Activated naive CD8-positive, alpha-beta T cell treated with anti-CD3 and anti-CD28 coated beads, Interleukin-2, amount 10 ng/mL, durations not matched to agents 7 days and 5 days (primary cell): ENCODE measurements at regions not wholly inside any gene's neighbourhood (a gene's known extent, or its start where the extent isn't known, plus 50 kb on each side); places are given as distances from the start of the nearest gene placed in this dataset.

ENCODE experiments used
- ATAC-seq: fragments of 150-1000 bp; cut with Tn5 transposase; one replicate; pipeline ENCODE4 v1.10.0; 2021; ENCODE audit warnings: low read depth, moderate library complexity
- POLR2A ChIA-PET: fragments of 350-600 bp; sonication (Branson Sonifier 250); formaldehyde crosslinking; loops from one replicate; lab custom pipeline; 2021; ENCODE audit warnings: antibody characterized with exemption; lab: Charles Lee
- DNase-seq: peaks from one replicate; pipeline ENCODE4 v3.0.0; 2021
- H3K27ac Mint-ChIP-seq: one replicate; pipeline ENCODE4 v1.8.0; 2022; ENCODE audit warnings: mild to moderate bottlenecking, mixed read lengths
- H3K27me3 Mint-ChIP-seq: one replicate; pipeline ENCODE4 v1.8.0; 2022; ENCODE audit warnings: mild to moderate bottlenecking, moderate library complexity, mixed read lengths
- H3K36me3 Mint-ChIP-seq: one replicate; pipeline ENCODE4 v1.8.0; 2021; ENCODE audit warnings: mild to moderate bottlenecking, mixed read lengths
- H3K4me1 Mint-ChIP-seq: one replicate; pipeline ENCODE4 v1.8.0; 2021; ENCODE audit warnings: mixed read lengths
- H3K4me3 Mint-ChIP-seq: one replicate; pipeline ENCODE4 v1.8.0; 2022; ENCODE audit warnings: mild to moderate bottlenecking, moderate library complexity, mixed read lengths
- H3K9me3 Mint-ChIP-seq: one replicate; pipeline ENCODE4 v1.8.0; 2021; ENCODE audit warnings: mixed read lengths

- POLR2A ChIA-PET: no interaction called here
Observed at GRCh38 chr15:39176030-39176429, 404.8 kb upstream of the THBS1 start.

GRCh38 chr15:39177561-39177960, 403.3 kb upstream of the THBS1 start:
- Mint-ChIP-seq H3K9me3 (no peaks in the 10 kb centered on the region), H3K4me1 (no peaks in the 10 kb centered on the region), H3K36me3 (no peaks in the 10 kb centered on the region), H3K4me3 (no peak overlapping the region), H3K27ac (no peak overlapping the region), H3K27me3 (peaks cover 19% of the 10 kb centered on the region)
- DNase-seq (no peak), ATAC-seq (no peak)
- POLR2A ChIA-PET: no interaction called here

More at GRCh38 chr15:39176030-39176429, 404.8 kb upstream of the THBS1 start:
- DNase-seq: no peak
- H3K4me3 Mint-ChIP-seq: no peak overlapping the region
- H3K9me3 Mint-ChIP-seq: no peaks in the 10 kb centered on the region
- no peaks in the 10 kb centered on the region for H3K4me1 Mint-ChIP-seq
- ATAC-seq: no peak
- H3K36me3 Mint-ChIP-seq: no peaks in the 10 kb centered on the region
- H3K27me3 Mint-ChIP-seq: peaks cover 15% of the 10 kb centered on the region
- no peak overlapping the region for H3K27ac Mint-ChIP-seq

GRCh38 chr15:39180030-39180429, 400.8 kb upstream of the THBS1 start:
- DNase-seq: no peak
- POLR2A ChIA-PET: no interaction called here
- H3K27me3 Mint-ChIP-seq: peaks cover 19% of the 10 kb centered on the region
- ATAC-seq: no peak
- no peak overlapping the region for H3K27ac Mint-ChIP-seq
- no peaks in the 10 kb centered on the region for H3K36me3 Mint-ChIP-seq
- no peak overlapping the region for H3K4me3 Mint-ChIP-seq
- H3K4me1 Mint-ChIP-seq: no peaks in the 10 kb centered on the region
- no peaks in the 10 kb centered on the region for H3K9me3 Mint-ChIP-seq

DNA sequence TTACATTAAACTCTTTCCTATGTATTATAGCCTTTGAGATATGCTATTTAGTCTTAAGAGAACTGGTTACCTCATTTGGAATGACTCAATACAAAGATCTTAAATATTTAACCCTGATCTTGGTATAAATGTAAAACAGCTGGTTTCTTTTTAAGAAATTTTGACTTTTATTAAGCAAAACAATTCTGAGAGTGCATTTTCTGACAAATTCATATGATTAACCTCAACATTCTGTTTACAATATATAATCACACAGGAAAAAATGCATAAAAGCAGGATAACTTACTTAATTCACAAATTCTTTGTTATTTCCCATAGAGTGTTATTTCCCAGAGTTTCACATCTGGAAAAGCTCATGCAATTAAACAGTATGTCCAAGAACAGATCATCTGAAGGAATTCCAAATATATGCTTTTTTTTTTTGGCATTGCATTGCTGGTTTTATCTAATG, 400.4 kb upstream of the THBS1 start:
- DNase-seq: no peak
- ATAC-seq: no peak
- no peak overlapping the region for H3K27ac Mint-ChIP-seq
- peaks cover 19% of the 10 kb centered on the region for H3K27me3 Mint-ChIP-seq
- H3K4me1 Mint-ChIP-seq: no peaks in the 10 kb centered on the region
- no peaks in the 10 kb centered on the region for H3K9me3 Mint-ChIP-seq
- H3K36me3 Mint-ChIP-seq: no peaks in the 10 kb centered on the region
- POLR2A ChIA-PET: no interaction called here
- no peak overlapping the region for H3K4me3 Mint-ChIP-seq

- H3K9me3 Mint-ChIP-seq: no peaks in the 10 kb centered on the region
- H3K27ac Mint-ChIP-seq: no peak overlapping the region
- DNase-seq: no peak
- peaks cover 19% of the 10 kb centered on the region for H3K27me3 Mint-ChIP-seq
- ATAC-seq: no peak
- POLR2A ChIA-PET: no interaction called here
- no peaks in the 10 kb centered on the region for H3K36me3 Mint-ChIP-seq
- H3K4me1 Mint-ChIP-seq: no peaks in the 10 kb centered on the region
- H3K4me3 Mint-ChIP-seq: no peak overlapping the region
Observed at GRCh38 chr15:39181056-39181747, 399.7 kb upstream of the THBS1 start.

GRCh38 chr15:39181940-39182339, 398.9 kb upstream of the THBS1 start:
- ATAC-seq: no peak
- no peak overlapping the region for H3K27ac Mint-ChIP-seq
- POLR2A ChIA-PET: no interaction called here

GRCh38 chr15:39183164-39183881, 397.6 kb upstream of the THBS1 start:
- Mint-ChIP-seq H3K4me1 (no peaks in the 10 kb centered on the region), H3K36me3 (no peaks in the 10 kb centered on the region), H3K27me3 (peaks cover 24% of the 10 kb centered on the region), H3K27ac (no peak overlapping the region), H3K9me3 (no peaks in the 10 kb centered on the region), H3K4me3 (no peak overlapping the region)
- DNase-seq: no peak
- no peak for ATAC-seq
- POLR2A ChIA-PET: no interaction called here

More at GRCh38 chr15:39181940-39182339, 398.9 kb upstream of the THBS1 start:
- Mint-ChIP-seq H3K9me3 (no peaks in the 10 kb centered on the region), H3K27me3 (peaks cover 23% of the 10 kb centered on the region), H3K4me3 (no peak overlapping the region), H3K36me3 (no peaks in the 10 kb centered on the region), H3K4me1 (no peaks in the 10 kb centered on the region)
- no peak for DNase-seq

- no peak overlapping the region for H3K27ac Mint-ChIP-seq
- H3K36me3 Mint-ChIP-seq: no peaks in the 10 kb centered on the region
- no peaks in the 10 kb centered on the region for H3K9me3 Mint-ChIP-seq
- POLR2A ChIA-PET: no interaction called here
- H3K4me3 Mint-ChIP-seq: no peak overlapping the region
- ATAC-seq (no peak), DNase-seq (no peak)
- peaks cover 19% of the 10 kb centered on the region for H3K27me3 Mint-ChIP-seq
- no peaks in the 10 kb centered on the region for H3K4me1 Mint-ChIP-seq
Observed at GRCh38 chr15:39184701-39185390, 396.0 kb upstream of the THBS1 start.

DNA sequence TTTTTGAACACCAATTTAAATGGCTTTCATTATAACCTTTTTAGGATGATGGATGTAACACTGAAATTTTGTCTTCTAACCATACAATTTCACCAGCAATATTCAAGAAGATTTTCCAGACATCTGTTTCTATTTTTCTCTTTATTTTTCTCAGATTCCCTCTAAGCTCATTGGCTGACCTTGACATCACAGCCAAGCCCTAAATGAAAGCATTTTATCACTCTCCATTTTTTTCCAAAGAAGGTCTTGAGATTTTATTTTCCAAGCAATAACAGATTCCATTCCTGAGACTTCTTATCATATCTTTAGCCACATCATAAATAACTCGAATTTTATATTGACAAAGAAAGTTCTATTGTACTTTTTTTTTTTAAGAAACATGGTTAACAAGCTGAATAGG, 392.6 kb upstream of the THBS1 start:
- peaks cover 12% of the 10 kb centered on the region for H3K27me3 Mint-ChIP-seq
- no peak overlapping the region for H3K4me3 Mint-ChIP-seq
- no peak for DNase-seq
- POLR2A ChIA-PET: no interaction called here
- no peak overlapping the region for H3K27ac Mint-ChIP-seq
- H3K4me1 Mint-ChIP-seq: no peaks in the 10 kb centered on the region
- no peaks in the 10 kb centered on the region for H3K9me3 Mint-ChIP-seq
- no peaks in the 10 kb centered on the region for H3K36me3 Mint-ChIP-seq
- ATAC-seq: no peak

DNA sequence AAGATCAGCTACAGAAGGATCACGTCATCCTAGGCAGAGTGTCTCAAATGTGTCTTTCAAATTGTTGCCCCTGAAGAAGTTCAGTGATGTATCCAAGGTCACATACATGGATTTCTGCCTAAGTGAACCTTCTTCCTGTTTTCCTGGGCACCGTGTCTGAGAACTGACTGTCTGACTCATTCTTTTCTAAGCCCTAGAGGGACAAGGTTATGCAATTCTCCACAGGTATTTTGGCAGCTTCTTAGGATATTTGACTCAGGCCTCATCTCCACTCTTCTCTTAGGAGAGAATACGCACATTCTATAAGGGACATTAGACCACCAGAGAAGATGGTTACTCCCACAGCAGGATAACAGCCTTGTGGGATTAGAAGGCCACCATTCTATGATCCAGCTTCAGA, 391.9 kb upstream of the THBS1 start:
- ATAC-seq: no peak
- Mint-ChIP-seq H3K27me3 (peaks cover 14% of the 10 kb centered on the region), H3K4me3 (no peak overlapping the region), H3K36me3 (no peaks in the 10 kb centered on the region), H3K9me3 (no peaks in the 10 kb centered on the region), H3K27ac (no peak overlapping the region), H3K4me1 (no peaks in the 10 kb centered on the region)
- no peak for DNase-seq
- POLR2A ChIA-PET: no interaction called here

- ATAC-seq (no peak), DNase-seq (no peak)
- no peaks in the 10 kb centered on the region for H3K4me1 Mint-ChIP-seq
- H3K4me3 Mint-ChIP-seq: no peak overlapping the region
- H3K36me3 Mint-ChIP-seq: no peaks in the 10 kb centered on the region
- H3K9me3 Mint-ChIP-seq: no peaks in the 10 kb centered on the region
- POLR2A ChIA-PET: no interaction called here
- H3K27ac Mint-ChIP-seq: no peak overlapping the region
- H3K27me3 Mint-ChIP-seq: peaks cover 10% of the 10 kb centered on the region
Observed at GRCh38 chr15:39191871-39192291, 389.0 kb upstream of the THBS1 start.

DNA sequence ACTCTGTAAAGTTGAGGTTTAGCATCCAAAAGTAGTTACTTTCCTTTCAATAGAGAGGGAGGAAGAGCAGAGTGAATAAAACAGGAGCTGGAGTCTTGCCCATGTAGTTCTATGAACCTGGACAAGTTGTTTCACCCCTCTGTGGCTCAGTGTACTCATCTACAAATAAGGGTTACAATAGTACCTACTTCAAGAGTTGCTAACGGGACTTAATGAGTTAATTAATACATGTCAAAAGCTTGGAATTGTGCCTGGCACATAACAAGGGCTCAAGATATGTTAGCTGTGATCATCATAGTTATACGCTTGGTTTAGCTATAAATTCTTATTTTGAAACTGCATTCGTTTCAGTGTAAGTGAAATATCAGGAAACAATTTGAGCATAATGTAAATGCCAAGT, 388.5 kb upstream of the THBS1 start:
- POLR2A ChIA-PET: no interaction called here
- no peaks in the 10 kb centered on the region for H3K36me3 Mint-ChIP-seq

DNA sequence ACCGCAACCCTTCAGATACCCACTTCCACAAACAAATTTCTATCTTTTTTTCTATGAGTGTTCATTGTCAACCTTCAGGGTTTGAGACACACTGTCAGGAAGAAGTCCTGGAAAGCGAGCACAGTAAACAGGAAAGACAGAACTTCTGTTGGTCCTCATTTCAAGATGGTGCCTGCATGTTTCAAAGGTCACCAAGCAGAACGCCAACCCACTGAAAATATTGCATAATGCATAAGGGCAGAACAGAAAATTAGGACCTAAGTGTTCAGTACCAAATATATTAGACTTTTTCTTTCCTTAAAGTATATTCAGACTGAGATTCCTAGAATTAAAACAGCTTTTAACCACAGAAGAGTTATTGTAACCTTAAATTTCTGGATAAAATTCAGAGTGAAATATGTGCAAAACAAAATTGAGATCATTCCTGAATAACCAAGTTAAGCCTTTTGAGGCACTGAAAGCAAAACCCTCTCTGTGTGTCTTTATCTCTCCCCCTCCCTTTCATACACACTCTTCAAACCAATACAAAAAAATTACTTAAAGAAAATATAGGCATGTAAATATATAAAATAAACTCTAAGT, 387.8 kb upstream of the THBS1 start:
- POLR2A ChIA-PET: no interaction called here
- no peaks in the 10 kb centered on the region for H3K9me3 Mint-ChIP-seq
- ATAC-seq: no peak
- no peaks in the 10 kb centered on the region for H3K36me3 Mint-ChIP-seq
- H3K4me1 Mint-ChIP-seq: no peaks in the 10 kb centered on the region
- peaks cover 7% of the 10 kb centered on the region for H3K27me3 Mint-ChIP-seq
- H3K27ac Mint-ChIP-seq: no peak overlapping the region
- H3K4me3 Mint-ChIP-seq: no peak overlapping the region
- no peak for DNase-seq

More for the DNA sequence above, 388.5 kb upstream of the THBS1 start:
- no peak overlapping the region for H3K4me3 Mint-ChIP-seq
- DNase-seq: no peak
- no peak overlapping the region for H3K27ac Mint-ChIP-seq
- peaks cover 10% of the 10 kb centered on the region for H3K27me3 Mint-ChIP-seq
- no peak for ATAC-seq
- H3K9me3 Mint-ChIP-seq: no peaks in the 10 kb centered on the region
- H3K4me1 Mint-ChIP-seq: no peaks in the 10 kb centered on the region
